Activated T-helper 1 cell treated with anti-CD3 and anti-CD28 coated beads, Interleukin-2, amount 50 U/mL, for 16 hours (primary cell): ENCODE measurements at regions not wholly inside any gene's neighbourhood (a gene's known extent, or its start where the extent isn't known, plus 50 kb on each side); places are given as distances from the start of the nearest gene placed in this dataset.

ENCODE experiments used
- DNase-seq, 2 donors: peaks; one replicate each; pipeline ENCODE4 v3.0.0-alpha.2; 2020; ENCODE audit warnings: low read depth in 1 of 2, low spot score in 1 of 2

DNA sequence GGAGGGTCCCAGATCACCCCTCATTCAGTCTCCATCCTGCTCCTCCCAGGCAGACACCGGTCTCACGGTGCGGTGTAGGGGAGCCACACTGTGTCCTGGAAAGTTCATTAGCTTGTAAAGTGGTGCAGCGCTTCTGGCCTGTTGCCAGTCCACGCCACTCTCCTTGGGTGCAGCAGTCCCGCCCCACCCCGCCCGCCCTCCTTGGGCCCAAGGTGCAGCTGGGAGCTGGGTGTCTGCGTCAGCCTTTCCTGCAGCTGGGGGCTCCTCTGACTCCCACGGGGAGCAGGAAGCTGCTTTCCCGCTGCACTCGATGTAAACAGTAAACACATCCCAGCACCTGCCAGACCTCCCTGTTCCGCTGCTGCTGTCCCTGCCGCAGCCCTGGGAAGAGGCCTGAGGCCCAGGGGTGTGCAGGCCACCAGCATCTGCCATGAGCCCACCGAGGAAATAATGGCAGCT is 53.8 kb upstream of the ASB18 start:
- no peak for DNase-seq

DNA sequence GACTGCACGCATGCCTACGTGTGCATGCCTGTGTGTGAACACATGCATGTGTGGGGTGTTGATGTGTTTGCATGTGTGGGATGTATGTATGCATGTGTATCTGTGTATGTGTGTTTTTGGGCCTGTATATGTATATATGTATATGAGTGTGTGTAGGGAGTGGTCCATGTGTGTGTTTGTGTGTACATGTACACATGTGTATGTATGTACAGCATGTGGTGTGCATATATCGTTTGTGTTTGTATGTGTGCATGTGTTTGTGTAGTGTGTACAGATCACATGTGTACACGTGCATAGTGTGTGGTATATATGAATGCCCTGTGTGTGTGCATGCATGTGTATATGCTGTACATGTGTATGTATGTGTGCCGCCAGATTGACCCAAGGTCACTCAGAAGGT is 54.2 kb upstream of the ASB18 start:
- no peak for DNase-seq

DNA sequence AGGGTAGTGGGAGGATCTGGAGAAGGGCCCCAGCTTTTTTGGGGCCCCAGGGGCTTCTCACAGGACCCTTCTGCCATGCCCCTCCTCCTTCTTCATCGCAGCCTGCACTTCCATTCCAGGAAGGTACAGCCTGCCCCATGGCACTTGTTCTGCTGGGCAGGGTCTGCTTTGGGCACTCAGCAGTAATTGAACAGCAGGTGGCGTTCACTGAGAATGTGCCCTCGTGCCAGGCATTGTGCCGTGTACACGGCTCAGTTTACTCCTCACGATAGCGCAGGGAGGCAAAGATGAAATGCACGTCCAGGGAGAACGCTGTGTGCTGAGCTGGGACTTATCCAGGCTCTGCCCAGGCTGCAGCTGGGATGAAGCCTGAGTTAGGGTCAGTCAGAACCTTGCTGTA is 54.8 kb upstream of the ASB18 start:
- no peak for DNase-seq

DNA sequence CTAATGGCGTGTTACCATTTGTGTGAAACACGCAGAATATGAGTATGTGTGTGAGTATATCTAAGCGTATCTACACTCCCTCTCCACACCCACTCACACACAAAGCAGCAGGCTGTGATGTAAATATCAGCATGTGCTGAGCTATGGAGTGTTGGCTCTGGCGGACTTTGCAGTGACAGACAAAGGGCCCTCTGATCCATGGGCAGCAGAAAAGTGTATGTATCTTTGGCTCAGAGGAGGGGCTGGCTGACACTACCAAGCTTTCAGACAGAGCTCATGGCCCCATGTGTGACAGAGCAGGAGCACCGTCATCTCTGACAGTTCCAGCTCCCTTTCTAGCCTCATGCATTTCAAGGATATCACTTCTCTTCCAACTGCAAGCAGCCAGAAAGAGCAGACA is 57.2 kb upstream of the ASB18 start:
- no peak for DNase-seq

DNA sequence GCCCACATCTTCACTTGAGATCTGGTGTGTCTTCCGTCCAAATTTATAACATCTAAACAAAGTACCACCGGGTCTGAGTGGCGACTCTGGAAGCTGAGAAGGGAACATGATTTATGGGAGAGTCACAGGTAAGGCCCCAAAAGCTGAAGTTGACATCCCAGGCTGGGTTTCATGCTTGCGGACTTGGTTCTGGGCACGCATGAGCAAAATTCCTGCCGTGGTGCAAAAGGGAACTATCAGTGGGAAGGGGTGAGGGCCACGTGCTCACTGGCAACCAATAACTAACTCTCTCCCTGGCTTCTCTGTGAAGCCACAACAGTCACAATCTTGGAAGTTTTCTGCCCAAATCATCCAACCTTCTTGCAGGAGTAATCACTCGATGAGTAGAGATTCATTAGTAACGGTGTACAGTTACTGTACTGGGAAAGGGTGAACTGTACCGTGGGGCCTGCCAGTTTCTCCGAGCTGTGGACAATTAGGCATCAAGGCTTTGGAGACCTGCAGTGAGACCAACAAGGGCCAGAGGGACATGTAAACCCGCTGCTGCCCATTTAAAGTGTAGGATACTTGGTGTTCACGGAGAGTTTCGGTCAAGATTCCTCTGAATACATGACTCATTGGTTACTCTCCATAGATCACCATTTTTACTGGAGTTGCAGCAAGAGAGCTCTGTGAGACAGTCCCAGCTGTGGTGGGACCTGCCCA is 69.4 kb upstream of the ASB18 start:
- DNase-seq: no peak

DNA sequence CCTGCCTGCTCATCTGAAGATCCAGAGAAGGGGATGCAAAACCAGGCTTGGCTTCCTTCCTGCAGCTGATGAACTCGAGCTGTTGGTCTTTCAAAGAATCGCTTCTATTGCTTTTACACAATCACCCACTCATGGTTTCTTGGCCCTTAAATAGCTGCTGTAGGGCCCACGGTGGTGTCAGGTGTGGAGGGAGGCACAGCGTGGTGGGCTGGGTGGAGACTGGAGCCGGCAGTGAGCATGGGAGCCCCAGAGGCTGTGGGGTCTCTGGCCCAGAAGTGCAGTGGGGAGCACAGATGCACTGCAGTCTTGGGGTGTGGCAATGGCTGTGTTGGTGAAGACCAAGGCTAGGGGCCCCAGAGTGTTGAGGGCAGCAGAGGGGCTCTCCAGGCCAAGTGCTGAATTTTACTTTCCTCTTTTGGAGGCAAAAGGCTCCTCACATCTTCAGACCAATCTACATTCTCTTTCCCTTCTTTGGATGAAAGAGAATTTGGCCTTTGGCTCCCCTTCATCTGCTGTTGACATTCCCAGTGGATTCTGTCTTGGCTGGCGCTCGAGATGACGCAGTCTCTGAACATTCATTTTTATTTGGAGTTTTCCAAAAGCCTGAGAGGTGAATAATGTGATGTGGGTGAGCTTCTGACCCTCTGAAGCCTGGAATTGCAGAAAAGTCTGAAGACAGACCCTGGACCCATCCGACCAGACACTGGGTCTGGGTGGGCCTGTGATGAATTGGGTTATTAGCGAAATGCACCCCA is 70.1 kb upstream of the ASB18 start:
- no peak for DNase-seq

DNA sequence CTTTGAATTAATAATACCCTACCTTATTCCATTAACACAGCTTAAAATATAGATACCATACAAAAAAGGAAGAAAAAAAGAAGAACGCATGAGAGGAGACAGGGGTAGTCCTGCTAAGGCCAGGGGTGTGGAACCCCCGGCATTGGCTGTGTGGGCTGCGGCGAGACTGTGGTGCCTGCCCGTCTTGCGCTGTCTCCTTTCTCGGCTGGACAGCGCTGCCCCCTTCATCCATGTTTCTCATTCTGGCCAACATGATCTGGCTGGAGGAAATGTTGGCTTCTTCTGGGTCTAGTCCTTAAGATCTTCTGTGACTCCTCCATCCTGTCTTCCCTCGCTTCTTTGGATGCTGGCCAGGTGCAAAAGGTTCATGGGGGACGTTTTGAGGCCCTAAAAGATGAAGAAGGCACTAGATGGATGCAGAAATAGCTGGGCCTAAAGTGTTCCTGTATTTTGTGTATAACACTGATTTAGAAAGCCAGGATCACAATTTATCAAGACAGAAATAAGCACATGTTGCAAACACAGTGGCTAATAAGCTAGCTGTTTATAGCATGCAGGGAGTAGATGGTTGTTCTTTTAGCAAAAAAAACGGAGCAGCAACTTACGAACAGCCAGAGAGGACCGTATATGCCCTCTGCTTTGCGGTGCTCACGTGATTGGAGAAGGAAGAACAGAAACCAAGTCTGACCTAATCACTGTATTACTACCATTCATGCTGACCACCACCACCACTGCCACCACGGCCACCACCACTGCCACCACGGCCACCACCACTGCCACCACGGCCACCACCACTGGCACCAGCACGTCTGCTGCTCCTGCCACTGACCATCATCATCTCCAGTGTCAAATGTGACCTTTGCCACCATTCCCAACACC is 71.7 kb upstream of the ASB18 start:
- no peak for DNase-seq

DNA sequence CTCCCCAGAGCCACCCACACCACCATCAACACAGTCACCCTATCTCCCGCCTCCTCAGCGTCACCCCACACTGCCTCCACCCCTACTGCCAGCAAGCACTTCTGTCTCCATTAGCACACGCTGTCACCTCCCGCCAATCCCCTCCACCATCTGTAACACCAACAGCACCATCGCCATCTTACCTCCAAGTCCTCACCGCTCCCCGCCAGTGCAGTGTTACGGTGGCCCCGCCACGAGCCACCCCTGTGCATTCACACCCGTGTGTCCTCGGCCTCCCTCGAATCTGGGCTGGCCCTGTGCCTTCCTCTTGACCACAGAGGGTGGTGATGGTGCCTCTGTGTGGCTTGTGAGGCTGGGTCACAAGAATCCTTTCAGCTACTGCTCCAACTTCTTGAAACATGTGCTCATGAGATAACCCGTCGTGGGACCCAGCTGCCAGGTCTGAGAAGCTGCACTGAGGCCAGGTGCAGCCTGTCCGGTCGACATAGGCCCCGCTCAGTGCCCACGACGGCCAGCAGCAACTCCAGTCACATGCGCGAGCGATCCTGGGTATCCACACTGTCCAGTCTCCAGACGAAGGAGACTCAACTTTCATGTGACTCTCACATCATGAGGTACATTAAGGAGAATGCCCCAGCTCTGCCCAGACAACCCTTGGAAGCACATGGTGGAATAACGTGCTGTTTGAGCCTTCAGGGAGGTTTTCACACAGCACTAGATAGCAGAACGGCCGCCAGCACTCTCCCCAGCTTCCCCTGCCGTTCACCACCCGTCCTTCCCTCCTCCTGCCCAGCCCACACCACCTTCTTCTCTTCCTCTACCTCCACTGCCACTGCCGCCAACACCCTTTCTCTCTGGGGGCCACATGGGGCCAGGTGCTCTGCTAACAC is 72.6 kb upstream of the ASB18 start:
- DNase-seq: no peak

DNA sequence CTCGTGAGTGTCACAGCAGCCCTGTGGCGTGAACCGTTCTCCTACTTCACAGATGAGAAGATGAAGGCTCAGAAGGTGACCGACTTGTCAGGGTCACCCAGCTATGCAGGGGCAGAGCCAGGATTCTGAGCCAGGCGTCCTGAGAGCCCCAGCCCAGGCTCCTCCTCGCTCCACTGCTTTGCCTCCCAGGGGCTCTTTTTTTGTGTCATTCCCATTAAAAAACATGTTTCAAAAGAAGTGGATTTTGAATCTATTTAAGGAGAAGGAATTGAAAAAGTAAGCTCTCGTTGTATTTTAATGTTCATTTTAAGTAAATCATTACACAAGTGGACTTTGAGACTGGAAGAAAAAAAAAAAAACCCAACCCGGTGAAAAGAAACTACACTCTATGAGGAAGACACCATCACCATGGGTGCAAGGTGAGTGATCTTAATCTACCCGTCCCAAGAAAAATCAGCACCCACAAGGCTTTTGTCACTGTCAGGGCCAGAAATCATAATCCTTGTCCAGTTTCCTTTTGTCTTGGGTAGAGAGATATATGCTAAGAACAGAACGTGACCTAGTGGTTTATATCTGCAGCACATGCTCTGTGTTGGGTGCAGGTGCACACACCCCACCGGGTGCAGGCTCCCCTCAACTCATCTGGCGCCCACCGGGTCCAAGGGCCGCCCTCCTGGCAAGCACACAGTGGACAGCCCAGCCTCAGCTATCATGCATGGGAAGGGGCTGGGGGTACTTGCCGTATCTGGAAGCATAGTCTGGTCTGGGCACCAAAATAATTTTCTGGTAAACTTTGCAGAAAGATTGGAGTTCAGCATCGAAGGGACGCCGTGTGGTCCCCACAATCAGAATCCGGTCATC is 73.5 kb upstream of the ASB18 start:
- no peak for DNase-seq

DNA sequence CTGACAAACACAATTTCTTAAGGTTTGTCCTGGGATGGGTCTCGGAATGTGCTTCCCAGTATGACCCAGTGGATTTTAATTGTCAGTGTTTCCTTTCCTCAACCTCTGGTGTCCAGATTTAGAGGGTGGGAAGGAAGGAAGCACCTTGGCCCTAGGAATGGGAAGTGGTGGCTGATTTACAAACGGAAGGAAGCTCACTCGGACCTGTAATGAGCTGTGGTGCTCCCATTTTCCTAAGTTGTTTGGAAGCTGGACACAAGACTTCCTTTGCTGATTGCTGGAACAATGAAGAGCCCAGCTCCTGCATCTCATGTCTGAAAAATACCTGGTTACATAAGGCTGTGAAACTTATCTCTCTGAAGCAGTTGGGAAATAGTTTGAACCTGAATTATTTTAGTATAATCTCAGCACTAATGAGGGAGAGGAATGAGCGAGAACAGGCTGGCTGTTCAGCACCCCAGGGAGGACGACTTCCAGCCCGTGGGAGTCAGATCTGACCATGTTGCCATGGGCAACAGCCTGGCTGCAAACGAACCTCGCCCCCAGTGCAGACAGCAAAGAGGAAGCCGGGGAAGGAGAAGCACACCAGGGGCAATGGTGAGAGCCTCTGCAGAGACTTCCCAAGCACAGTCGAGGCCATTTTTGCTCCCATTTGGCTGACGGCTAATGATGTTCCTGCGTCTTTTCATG is 74.4 kb upstream of the ASB18 start:
- DNase-seq: no peak

DNA sequence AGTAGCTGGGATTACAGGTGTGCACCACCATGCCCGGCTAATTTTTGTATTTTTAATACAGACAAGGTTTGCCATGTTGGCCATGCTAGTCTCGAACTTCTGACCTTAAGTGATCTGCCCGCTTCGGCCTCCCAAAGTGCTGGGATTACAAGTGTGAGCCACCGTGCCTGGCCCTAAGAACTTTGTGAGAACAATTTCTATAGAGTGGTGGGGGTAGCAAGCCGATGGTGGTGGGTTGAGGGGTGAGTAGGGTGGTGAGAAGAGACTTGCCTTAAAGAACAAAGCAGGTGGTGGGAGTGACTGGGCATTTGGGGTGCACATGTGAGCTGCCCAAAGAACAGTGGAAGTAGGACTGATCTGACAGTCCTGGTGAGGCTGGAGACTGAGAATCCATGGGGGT is 76.0 kb upstream of the ASB18 start:
- no peak for DNase-seq

DNA sequence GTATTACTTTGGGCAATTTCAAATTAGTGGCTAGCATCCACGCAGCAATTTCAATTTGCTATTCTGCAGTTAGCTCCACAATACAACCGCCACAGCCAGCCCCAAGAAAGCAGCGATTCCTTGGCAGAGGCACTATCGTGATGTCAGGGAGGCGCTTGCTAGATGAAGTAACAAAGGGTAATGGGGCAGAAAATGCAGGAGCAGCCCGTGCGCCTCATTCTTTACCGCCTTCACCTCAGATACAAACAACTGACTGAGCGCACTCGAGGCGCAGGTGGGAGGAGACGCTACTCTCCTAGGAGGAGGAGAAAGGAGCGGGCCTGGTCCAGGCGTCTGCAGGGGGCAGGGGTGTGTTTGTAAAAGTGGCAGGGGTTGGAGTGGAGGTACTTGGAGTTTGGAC is 76.9 kb upstream of the ASB18 start:
- no peak for DNase-seq

DNA sequence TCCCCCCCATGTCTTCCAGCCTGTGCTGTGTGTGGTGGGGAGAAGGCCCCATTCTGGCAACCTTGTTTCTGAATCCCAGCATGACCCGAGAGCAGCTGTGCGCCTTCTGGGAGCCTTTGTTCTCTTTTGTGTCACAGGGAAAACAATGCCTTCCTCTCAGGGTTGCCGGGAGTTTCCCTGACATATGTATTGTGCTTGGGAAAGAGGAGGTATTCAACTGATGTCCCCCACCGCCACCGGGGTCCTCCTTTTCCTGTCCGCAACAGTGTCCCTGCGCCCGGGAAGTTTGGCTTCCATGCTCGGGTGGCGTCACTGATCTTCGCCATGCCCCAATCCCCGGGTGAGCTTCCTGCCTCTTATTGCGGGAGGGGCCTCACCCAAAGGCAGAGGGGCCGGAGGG is 77.5 kb upstream of the ASB18 start:
- DNase-seq: no peak

DNA sequence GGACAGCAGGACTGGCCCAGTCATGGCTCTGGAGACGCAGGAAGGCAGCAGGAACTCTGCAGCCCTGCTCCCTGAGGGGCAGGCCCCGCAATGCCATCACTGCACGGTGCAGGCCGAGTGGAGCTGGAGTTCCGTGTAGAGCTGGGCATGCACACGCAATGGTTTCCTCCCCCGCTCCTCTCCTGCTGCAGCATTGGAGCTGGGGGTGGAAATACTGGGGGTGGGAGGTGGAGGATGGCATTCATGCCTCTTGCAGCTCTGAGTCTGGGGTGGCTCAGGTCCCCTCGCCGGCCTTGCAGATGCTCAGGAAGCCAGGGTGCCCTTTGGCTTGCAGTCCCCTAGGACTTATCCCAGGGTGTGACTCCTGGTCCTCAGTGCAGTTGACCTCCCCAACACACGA is 78.3 kb upstream of the ASB18 start:
- DNase-seq: no peak

DNA sequence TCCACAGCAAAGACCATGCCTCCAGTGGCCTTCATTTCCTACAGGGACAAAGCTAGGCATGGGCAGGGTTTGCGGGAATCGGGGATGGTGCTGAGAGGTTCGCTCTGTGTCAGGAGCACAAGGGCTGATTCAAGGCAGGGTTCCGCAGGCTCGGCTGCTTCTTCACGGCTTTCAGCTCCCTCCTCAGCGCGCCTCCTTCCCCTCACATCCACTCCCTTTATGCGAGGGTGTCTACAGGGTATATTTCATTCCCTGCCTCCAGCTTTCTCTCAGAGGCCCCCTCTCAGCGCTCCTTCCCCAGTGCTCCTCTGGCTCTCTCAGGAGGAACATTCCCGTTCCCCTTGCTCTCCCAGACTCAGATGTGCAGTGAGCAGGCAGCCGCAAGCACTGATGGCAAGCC is 78.7 kb upstream of the ASB18 start:
- no peak for DNase-seq

DNA sequence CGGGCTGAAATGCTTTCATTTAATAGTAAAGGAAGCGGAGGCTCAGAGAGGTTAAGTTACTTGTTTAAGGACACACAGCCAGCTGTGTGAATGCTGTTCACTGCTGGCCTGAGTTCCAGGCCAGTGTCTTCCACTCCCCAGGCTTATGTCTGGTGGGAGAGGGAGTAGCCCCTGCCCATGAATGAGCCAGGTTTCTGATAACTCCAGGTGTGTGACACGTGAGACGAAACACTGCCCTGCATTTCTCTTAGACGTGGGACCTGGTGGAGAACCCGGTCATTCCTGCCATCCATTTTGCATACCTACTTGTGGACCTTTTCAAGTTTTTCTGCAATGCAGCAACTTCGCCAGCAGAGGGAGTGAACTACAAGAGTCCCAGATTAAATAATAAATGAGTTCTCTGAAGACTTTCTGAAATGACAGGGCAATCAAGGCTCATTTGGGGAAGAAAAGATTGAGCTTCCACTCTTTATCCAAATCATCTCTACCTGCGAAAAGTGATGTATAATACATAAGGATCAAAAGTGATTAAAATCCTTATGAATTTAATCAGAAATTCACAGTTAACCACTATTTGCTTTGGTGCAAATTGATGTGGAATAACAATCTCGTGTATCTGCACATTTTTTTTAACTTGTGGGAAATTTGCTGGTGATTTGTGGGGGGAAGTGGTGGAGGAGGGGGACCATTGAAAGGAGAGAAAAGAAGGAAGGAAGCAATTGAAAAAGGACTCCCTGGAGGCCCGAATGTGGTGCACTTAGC is 79.4 kb upstream of the ASB18 start:
- DNase-seq: no peak

DNA sequence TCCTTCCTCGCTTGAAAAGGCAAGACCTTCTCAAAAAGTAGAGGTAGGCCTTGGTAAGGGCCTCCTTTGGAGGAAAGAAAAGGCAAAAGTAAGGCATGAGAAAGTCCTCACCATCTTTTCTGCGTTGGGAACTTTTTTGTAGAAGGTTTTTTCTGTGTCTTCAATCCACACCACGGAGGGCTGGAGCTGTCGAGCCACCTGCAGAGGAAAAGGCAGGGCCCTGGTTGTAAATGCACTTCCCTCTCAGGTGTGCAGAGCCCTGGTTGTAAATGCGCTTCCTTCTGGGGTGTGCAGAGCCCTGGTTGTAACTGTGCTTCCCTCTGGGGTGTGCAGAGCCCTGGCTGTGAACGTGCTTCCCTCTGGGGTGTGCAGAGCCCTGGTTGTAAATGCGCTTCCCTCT is 80.2 kb upstream of the ASB18 start:
- DNase-seq: no peak

DNA sequence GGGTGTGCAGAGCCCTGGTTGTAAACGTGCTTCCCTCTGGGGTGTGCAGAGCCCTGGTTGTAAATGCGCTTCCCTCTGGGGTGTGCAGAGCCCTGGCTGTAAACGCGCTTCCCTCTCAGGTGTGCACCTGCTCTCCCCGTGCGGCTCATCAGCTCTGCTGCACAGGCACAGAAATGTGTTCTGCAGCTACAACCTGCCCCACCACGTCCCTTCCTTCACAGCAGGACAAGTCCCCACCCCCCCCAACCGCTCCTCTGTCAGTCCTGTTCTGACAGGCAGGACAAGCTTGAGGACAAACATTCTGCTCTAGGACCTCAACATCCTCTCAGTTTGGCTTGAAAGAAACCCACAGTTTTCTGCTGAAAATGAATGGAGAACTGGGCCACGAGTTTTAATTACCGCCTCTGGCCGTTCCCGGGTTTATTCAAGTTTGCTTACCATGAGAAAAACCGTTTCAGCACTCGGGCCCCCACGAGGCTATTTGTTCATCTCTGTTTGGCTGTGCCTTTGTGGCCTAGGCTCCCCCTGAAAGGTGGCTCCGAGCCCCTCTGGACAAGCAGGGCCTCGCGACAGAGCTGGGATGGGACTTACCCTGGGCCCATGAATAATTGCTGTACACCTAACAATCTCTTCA is 81.0 kb upstream of the ASB18 start:
- no peak for DNase-seq
